Bronchial epithelial cell (primary cell): ENCODE measurements at regions not wholly inside any gene's neighbourhood (a gene's known extent, or its start where the extent isn't known, plus 50 kb on each side); places are given as distances from the start of the nearest gene placed in this dataset.

ENCODE experiments used
- DNase-seq: peaks from one replicate; pipeline ENCODE4 v3.0.0-alpha.2; 2010; ENCODE audit warnings: low read depth
- FAIRE-seq: peaks from 2 replicates; lab custom pipeline; 2011; peaks lifted over from hg19 to GRCh38; lab: Jason Lieb, UNC
- H3K27me3 ChIP-seq: 2 replicates; pipeline ENCODE4 v1.5.1; 2011; ENCODE audit warnings: low read length; ENCODE audit not compliant: control insufficient read depth, insufficient read depth
- H3K36me3 ChIP-seq: 2 replicates; pipeline ENCODE4 v1.5.1; 2011; ENCODE audit warnings: low read length; ENCODE audit not compliant: control insufficient read depth, insufficient read depth
- H3K4me3 ChIP-seq: 2 replicates; pipeline ENCODE4 v1.5.1; 2011; ENCODE audit warnings: mild to moderate bottlenecking, low read depth, low read length, control low read depth
- TF ChIP-seq, protein P1 (sequence below): IDR thresholded peaks from 2 replicates; pipeline ENCODE4 v1.5.1; 2011; ENCODE audit warnings: mild to moderate bottlenecking, moderate library complexity, low read length, control low read depth, inconsistent platforms; ENCODE audit not compliant: insufficient read depth, severe bottlenecking

DNA sequence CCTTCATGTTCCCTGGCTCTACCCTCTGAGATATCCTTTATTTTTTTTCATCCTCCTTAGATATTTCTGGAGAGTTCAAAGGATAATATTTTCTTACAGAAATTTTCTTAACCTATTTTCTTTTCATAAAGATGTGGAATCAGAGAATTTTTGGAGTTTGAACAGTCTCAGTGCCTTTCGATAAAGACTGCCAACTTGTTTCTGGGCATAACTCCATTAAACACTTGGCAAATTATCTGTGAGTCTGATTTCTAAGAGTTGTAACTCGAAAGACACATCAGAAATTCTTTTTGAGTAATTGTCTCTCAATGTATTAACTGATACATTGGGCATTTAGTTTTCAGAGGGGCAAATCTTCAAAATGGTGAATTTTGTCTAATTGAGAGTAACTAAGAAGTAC is 1255.6 kb downstream of the NCAM2 start:
- Histone ChIP-seq H3K27me3 (no peaks in the 10 kb centered on the region), H3K4me3 (no peak overlapping the region), H3K36me3 (no peaks in the 10 kb centered on the region)
- FAIRE-seq (no peak), DNase-seq (no peak)
- TF ChIP-seq, protein P1, sequence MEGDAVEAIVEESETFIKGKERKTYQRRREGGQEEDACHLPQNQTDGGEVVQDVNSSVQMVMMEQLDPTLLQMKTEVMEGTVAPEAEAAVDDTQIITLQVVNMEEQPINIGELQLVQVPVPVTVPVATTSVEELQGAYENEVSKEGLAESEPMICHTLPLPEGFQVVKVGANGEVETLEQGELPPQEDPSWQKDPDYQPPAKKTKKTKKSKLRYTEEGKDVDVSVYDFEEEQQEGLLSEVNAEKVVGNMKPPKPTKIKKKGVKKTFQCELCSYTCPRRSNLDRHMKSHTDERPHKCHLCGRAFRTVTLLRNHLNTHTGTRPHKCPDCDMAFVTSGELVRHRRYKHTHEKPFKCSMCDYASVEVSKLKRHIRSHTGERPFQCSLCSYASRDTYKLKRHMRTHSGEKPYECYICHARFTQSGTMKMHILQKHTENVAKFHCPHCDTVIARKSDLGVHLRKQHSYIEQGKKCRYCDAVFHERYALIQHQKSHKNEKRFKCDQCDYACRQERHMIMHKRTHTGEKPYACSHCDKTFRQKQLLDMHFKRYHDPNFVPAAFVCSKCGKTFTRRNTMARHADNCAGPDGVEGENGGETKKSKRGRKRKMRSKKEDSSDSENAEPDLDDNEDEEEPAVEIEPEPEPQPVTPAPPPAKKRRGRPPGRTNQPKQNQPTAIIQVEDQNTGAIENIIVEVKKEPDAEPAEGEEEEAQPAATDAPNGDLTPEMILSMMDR: no peak

DNA sequence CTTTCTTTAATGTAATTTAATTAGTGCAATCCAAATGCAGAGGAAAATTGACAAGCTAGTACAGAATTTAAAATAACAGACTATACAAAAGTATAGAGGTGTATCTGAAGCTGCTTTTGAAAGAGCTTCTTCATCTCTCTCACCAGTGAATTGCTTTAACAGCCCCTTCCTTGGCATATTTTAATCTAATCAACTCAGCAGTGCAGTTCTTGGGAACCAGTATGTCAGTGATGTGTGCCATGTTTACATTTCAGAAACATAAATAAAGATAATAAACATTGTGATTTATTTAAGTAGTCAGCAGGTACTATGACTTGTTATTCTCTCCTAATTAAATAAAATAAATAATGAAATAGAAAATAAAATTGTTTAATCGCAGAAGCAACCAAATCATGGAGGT is 1260.6 kb downstream of the NCAM2 start:
- DNase-seq (no peak), FAIRE-seq (no peak)
- Histone ChIP-seq H3K27me3 (no peaks in the 10 kb centered on the region), H3K36me3 (no peaks in the 10 kb centered on the region), H3K4me3 (no peak overlapping the region)
- TF ChIP-seq, protein P1: no peak

DNA sequence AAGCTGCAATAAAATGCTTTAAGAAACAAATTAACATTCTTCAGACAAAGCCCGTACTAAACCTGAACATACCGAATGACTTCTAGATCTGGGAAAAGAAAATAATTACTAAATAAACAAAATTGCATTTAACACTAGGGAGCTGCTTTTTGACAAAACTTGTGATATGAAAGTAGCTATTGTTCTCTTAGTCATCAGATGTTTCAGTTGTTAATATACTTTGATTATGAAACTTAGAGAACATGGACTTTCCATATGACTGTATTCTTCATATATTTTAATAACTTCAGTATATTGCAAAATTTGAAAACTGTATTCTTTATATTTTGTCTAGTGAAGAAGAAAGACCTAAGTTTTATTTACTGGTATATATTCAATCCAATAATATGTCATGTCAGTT is 1262.1 kb downstream of the NCAM2 start:
- Histone ChIP-seq H3K36me3 (no peaks in the 10 kb centered on the region), H3K27me3 (no peaks in the 10 kb centered on the region), H3K4me3 (no peak overlapping the region)
- FAIRE-seq (no peak), DNase-seq (no peak)
- TF ChIP-seq, protein P1: no peak

DNA sequence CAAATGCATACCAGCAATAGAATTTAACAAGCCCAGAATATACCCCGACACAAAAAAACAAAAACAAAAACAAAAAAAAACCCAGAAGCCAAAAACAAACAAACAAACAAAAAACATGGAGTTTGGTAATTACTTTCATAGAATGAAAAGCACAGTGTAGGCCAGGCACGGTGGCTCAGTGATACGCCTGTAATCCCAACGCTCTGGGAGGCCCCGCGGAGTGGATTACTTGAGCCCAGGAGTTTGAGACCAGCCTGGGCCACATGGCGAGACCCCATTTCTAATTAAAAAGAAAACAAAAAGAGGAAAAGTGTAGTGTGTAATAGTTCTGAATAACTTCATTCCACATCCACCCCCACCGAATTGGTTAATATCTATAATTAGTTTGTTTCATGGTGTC is 1265.7 kb downstream of the NCAM2 start:
- no peak overlapping the region for H3K4me3 ChIP-seq
- DNase-seq (no peak), FAIRE-seq (no peak)
- H3K36me3 ChIP-seq: no peaks in the 10 kb centered on the region
- TF ChIP-seq, protein P1: no peak
- no peaks in the 10 kb centered on the region for H3K27me3 ChIP-seq

DNA sequence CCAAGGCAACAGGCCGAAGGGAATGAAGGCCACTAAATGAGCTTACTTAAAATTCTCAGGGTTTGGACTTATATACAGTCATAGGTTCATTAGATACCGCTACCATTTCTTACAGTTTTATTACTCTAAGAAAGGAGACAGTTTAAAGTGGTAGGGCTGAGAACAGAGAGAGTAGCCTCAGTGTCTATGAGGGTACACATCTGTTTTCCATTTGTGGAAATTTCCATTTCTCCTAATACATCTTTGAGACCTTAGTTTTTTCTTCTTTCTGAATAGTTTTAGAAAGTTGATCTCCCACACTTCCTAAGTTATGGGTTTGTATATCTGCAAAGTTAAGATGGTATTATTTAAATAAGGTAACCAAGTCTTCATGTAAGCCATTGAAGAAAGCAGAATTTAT is 1279.1 kb downstream of the NCAM2 start:
- FAIRE-seq: no peak
- Histone ChIP-seq H3K36me3 (no peaks in the 10 kb centered on the region), H3K27me3 (no peaks in the 10 kb centered on the region), H3K4me3 (no peak overlapping the region)
- TF ChIP-seq, protein P1: no peak
- no peak for DNase-seq

DNA sequence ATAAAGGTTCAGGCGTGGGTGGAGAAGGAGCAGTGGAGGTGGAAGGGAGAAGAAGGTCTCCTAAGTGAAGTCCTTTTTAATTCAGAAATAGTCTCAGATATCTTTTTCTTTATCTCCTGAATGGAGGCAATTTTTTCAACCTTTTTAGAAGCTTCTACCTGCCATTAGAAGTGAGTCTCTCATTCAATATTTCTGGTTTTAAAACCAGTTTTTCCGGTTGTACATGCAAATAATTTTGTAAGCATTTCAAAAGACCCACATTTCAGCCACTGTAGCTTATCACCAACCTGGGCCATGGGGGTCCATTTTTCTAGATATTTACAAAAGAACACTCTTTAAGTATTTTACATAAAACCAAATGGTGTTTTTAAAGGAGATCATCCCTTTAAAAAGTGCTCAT is 1280.2 kb downstream of the NCAM2 start:
- Histone ChIP-seq H3K27me3 (no peaks in the 10 kb centered on the region), H3K36me3 (no peaks in the 10 kb centered on the region), H3K4me3 (no peak overlapping the region)
- DNase-seq (no peak), FAIRE-seq (no peak)
- TF ChIP-seq, protein P1: no peak
